Lung (tissue), 11 donors: ENCODE measurements at regions not wholly inside any gene's neighbourhood (a gene's known extent, or its start where the extent isn't known, plus 50 kb on each side); places are given as distances from the start of the nearest gene placed in this dataset.

Experiments used
- ATAC-seq: fragments of 200-7000 bp; cut with Tn5 transposase; one replicate; pipeline ENCODE4 v1.9.1; 2020; ENCODE audit warnings: moderate number of reproducible peaks; ENCODE audit not compliant: insufficient read depth, low FRiP score
- DNase-seq, 3 donors: peaks; one replicate each; pipeline ENCODE4 v3.0.0-alpha.2; 2013 to 2017
- H3K27ac ChIP-seq, 2 donors: one replicate each; pipeline ENCODE4 v1.5.1; 2013; ENCODE audit warnings: mild to moderate bottlenecking in 2 of 2, moderate library complexity in 2 of 2, control low read depth in 1 of 2, inconsistent platforms in 1 of 2, low read depth in 1 of 2, low read length in 1 of 2
- H3K27me3 ChIP-seq, 3 donors: one replicate each; pipeline ENCODE4 v1.5.1; 2013; ENCODE audit warnings: low read length in 2 of 3; ENCODE audit not compliant: control insufficient read depth in 3 of 3, insufficient read depth in 3 of 3
- H3K36me3 ChIP-seq, 4 donors: one replicate each; pipeline ENCODE4 v1.5.1; 2013; ENCODE audit warnings: low read length in 4 of 4, mild to moderate bottlenecking in 1 of 4, moderate library complexity in 1 of 4; ENCODE audit not compliant: control insufficient read depth in 4 of 4, insufficient read depth in 4 of 4
- H3K4me1 ChIP-seq, 5 donors: one replicate each; pipeline ENCODE4 v1.5.1; 2013; ENCODE audit warnings: low read length in 5 of 5, mild to moderate bottlenecking in 2 of 5, moderate library complexity in 1 of 5; ENCODE audit not compliant: control insufficient read depth in 5 of 5, insufficient read depth in 5 of 5
- H3K4me3 ChIP-seq: one replicate; pipeline ENCODE4 v1.5.1; 2013; ENCODE audit warnings: mild to moderate bottlenecking, control low read depth, moderate library complexity
- H3K9ac ChIP-seq, 2 donors: one replicate each; pipeline ENCODE4 v1.5.1; 2013; ENCODE audit warnings: low read length in 2 of 2, control low read depth in 1 of 2; ENCODE audit not compliant: insufficient read depth in 1 of 2
- H3K9me3 ChIP-seq, 4 donors: one replicate each; pipeline ENCODE4 v1.5.1; 2013; ENCODE audit warnings: low read length in 3 of 4, mild to moderate bottlenecking in 1 of 4, moderate library complexity in 1 of 4; ENCODE audit not compliant: control insufficient read depth in 4 of 4, insufficient read depth in 3 of 4
- CTCF ChIP-seq: IDR thresholded peaks from 2 replicates; pipeline ENCODE4 v1.5.1; 2012; ENCODE audit warnings: mild to moderate bottlenecking; ENCODE audit errors: control extremely low read depth, extremely low read depth
- WGBS, 2 donors: extraction: QIAGEN DNeasy Blood & Tissue Kit; methylation state at CpG; one replicate each; pipeline ENCODE4 v1.1.7; 2013; 5-methylcytosine and 5-hydroxymethylcytosine counted together
- donor health status: control.
- donor health status: control.
- donor health status: Bipolar disorder and iron deficiency.
- donor health status: healthy.
- donor health status: DM: yes; HTN: yes; CAD: no.

GRCh38 chr20:56181583-56181982 lies 66.9 kb upstream of the MC3R start:
- ATAC-seq (no peak), DNase-seq (no peak)
- Histone ChIP-seq H3K9me3 (no peaks in the 10 kb centered on the region), H3K27ac (no peak overlapping the region), H3K4me3 (no peak overlapping the region), H3K36me3 (no peaks in the 10 kb centered on the region), H3K27me3 (no peaks in the 10 kb centered on the region), H3K9ac (no peak overlapping the region), H3K4me1 (no peaks in the 10 kb centered on the region)
- TF ChIP-seq CTCF = no peak
- 87 to 88% methylated on average over 1 of the region's 1 CpG for WGBS, 2 donors

- Histone ChIP-seq H3K36me3 (no peaks in the 10 kb centered on the region), H3K9ac (no peak overlapping the region), H3K4me1 (peaks cover 0 to 4% (median 0%) of the 10 kb centered on the region in 5 donors), H3K4me3 (no peak overlapping the region), H3K9me3 (peaks cover 0 to 2% (median 0%) of the 10 kb centered on the region in 4 donors), H3K27me3 (no peaks in the 10 kb centered on the region), H3K27ac (no peak overlapping the region)
- TF ChIP-seq CTCF = no peak
- peak in 2 of 3 donors; percentile 34 to 51 for DNase-seq
- 26 to 31% methylated on average over 7 of the region's 7 CpGs for WGBS, 2 donors
- no peak for ATAC-seq
Observed at GRCh38 chr20:56187534-56188165, 60.9 kb upstream of the MC3R start.

- ATAC-seq (no peak), DNase-seq (no peak)
- no peaks in the 10 kb centered on the region for H3K36me3 ChIP-seq
- H3K9me3 ChIP-seq = peaks cover 0 to 4% (median 0%) of the 10 kb centered on the region in 4 donors
- no peak for TF ChIP-seq CTCF
- H3K9ac ChIP-seq = no peak overlapping the region
- 54 to 55% methylated on average over 5 of the region's 5 CpGs for WGBS, 2 donors
- no peaks in the 10 kb centered on the region for H3K4me1 ChIP-seq
- H3K27ac ChIP-seq = no peak overlapping the region
- no peak overlapping the region for H3K4me3 ChIP-seq
- H3K27me3 ChIP-seq = no peaks in the 10 kb centered on the region
Observed at GRCh38 chr20:56194042-56194441, 54.5 kb upstream of the MC3R start.

GRCh38 chr20:56195946-56196345 lies 52.6 kb upstream of the MC3R start:
- ATAC-seq (no peak), DNase-seq (no peak)
- H3K4me1 ChIP-seq = no peaks in the 10 kb centered on the region
- no peak for TF ChIP-seq CTCF
- no peaks in the 10 kb centered on the region for H3K27me3 ChIP-seq
- peaks cover 0 to 14% (median 2%) of the 10 kb centered on the region in 4 donors for H3K9me3 ChIP-seq
- no peaks in the 10 kb centered on the region for H3K36me3 ChIP-seq
- H3K9ac ChIP-seq = no peak overlapping the region
- H3K4me3 ChIP-seq = no peak overlapping the region
- 55 to 79% methylated on average over 2 of the region's 2 CpGs for WGBS, 2 donors
- no peak overlapping the region for H3K27ac ChIP-seq
